WERI-Rb-1 (cell line): ENCODE measurements at regions not wholly inside any gene's neighbourhood (a gene's known extent, or its start where the extent isn't known, plus 50 kb on each side); places are given as distances from the start of the nearest gene placed in this dataset.
A peak's percentile ranks its signal among the peaks of the same experiment; 100 is the strongest.

Experiments used
- DNase-seq: peaks from one replicate; pipeline ENCODE4 v3.0.0-alpha.2; 2020
- H3K27ac ChIP-seq: fragments of 250-450 bp; sonication (Bioruptor Pico); 2 replicates; pipeline ENCODE4 v1.5.1; 2020; ENCODE audit warnings: mild to moderate bottlenecking, moderate library complexity
- H3K27me3 ChIP-seq: fragments of 250-450 bp; sonication (Bioruptor Pico); 2 replicates; pipeline ENCODE4 v1.5.1; 2021; ENCODE audit warnings: mild to moderate bottlenecking, low read depth, moderate library complexity; ENCODE audit not compliant: insufficient read depth, severe bottlenecking
- H3K36me3 ChIP-seq: fragments of 250-450 bp; sonication (Bioruptor Pico); 2 replicates; pipeline ENCODE4 v1.5.1; 2020; ENCODE audit warnings: mild to moderate bottlenecking, moderate library complexity
- H3K4me3 ChIP-seq: 2 replicates; pipeline ENCODE4 v1.5.1; 2011; ENCODE audit warnings: low read depth, mild to moderate bottlenecking, control low read depth, low read length
- H3K9me3 ChIP-seq: fragments of 250-450 bp; sonication (Bioruptor Pico); 2 replicates; pipeline ENCODE4 v1.5.1; 2021; ENCODE audit warnings: mild to moderate bottlenecking, moderate library complexity; ENCODE audit not compliant: severe bottlenecking
- CTCF ChIP-seq: IDR thresholded peaks from 2 replicates; pipeline ENCODE4 v1.5.1; 2011; ENCODE audit warnings: low read depth, mild to moderate bottlenecking, control low read depth, inconsistent platforms, low read length

- TF ChIP-seq CTCF = no peak
- DNase-seq = no peak
- Histone ChIP-seq H3K9me3 (no peaks in the 10 kb centered on the region), H3K27me3 (no peaks in the 10 kb centered on the region), H3K4me3 (no peak overlapping the region), H3K36me3 (no peaks in the 10 kb centered on the region), H3K27ac (no peak overlapping the region)
Measured at GRCh38 chr5:103667068-103667467, 104.5 kb upstream of the NUDT12 start.

DNA sequence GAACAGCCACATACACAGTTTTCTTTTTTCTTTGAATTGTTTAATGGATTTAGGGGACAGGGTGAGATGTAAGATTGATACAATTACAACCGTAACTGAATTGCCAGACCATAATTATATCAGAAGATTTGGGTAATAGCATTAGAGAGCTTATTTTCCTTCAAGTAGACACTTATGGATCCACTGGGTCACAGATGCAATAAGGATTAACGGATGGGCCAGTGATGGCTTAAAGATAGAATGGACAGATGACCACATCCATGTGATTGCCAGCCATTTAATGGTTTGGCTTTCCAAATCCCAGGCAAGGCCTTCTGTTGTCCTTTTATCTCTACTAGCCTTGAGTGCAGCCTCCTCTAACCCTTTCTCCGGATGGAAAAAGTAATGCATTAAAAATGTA, 94.7 kb upstream of the NUDT12 start:
- Histone ChIP-seq H3K27ac (peak overlapping the region; percentile 43), H3K36me3 (no peaks in the 10 kb centered on the region), H3K9me3 (no peaks in the 10 kb centered on the region), H3K27me3 (no peaks in the 10 kb centered on the region), H3K4me3 (no peak overlapping the region)
- DNase-seq = peak; percentile 60
- TF ChIP-seq CTCF = no peak

- H3K36me3 ChIP-seq = no peaks in the 10 kb centered on the region
- no peaks in the 10 kb centered on the region for H3K27me3 ChIP-seq
- DNase-seq = no peak
- no peaks in the 10 kb centered on the region for H3K9me3 ChIP-seq
- H3K4me3 ChIP-seq = no peak overlapping the region
- H3K27ac ChIP-seq = no peak overlapping the region
- no peak for TF ChIP-seq CTCF
Measured at GRCh38 chr5:103648086-103648485, 85.5 kb upstream of the NUDT12 start.

DNA sequence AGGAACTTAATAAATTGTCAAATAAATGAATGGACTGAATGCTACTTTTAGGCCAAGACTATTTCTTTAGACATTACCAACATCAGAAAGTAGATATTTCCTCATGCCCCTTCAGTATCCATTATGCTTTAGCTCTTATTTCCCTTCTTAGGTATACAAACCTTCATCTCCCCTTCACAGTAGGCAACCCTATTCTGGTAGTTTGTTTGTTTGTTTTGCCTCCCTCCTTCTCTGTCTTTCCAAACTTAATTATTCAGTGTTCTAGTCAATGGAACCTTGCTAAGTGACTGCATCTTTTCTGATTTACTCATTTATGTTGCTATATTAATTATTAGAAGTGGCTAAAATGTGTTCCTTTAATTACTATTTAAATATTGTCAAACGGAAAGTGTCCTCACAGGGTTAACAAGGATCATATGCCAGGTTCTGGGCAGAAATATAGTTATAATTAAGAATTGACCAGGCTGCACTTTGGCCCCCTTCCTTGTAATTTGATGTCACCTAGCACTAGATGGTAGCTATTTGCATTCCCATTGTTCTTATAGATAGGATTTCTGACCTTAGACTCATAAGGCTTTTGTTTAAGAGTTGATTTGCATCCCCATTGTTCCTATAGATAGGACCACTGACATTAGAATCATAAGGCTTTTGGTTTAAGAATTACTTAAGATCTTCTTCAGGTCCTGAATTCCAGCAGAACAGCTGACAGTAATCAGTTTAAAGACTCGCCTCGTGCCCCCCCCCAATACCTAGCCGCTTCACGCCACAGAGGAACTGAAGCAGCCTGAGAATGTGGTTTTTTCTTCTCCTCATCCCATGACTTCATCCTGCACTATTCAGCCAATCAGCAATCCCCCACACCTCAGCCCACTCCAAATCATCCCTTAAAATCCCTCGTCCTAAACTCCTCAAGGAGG, 84.4 kb upstream of the NUDT12 start:
- no peak for DNase-seq
- no peak overlapping the region for H3K27ac ChIP-seq
- H3K9me3 ChIP-seq = no peaks in the 10 kb centered on the region
- H3K27me3 ChIP-seq = no peaks in the 10 kb centered on the region
- no peak for TF ChIP-seq CTCF
- H3K4me3 ChIP-seq = no peak overlapping the region
- H3K36me3 ChIP-seq = no peaks in the 10 kb centered on the region

- Histone ChIP-seq H3K36me3 (no peaks in the 10 kb centered on the region), H3K4me3 (no peak overlapping the region), H3K27me3 (no peaks in the 10 kb centered on the region), H3K27ac (no peak overlapping the region), H3K9me3 (no peaks in the 10 kb centered on the region)
- no peak for DNase-seq
- TF ChIP-seq CTCF = no peak
Measured at GRCh38 chr5:103645816-103646215, 83.2 kb upstream of the NUDT12 start.

DNA sequence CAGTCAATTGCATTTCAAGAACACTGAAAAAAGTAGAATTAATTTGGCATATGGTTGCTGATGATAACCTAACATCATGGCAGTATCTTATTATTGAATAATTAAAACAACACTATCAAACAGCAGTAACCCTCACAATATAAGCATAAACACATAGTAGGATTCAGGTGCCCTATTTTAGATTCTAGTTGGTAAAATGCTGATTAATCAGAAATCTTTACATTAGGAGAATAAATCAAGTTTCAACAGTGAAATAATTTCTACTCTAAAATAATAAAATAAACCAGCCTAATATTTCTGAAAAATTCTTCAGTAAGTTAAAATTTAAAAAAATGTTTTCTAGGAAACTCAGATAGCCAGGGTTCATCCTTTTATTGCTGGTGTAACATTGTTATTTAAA, 76.4 kb upstream of the NUDT12 start:
- Histone ChIP-seq H3K27me3 (no peaks in the 10 kb centered on the region), H3K36me3 (no peaks in the 10 kb centered on the region), H3K27ac (no peak overlapping the region), H3K9me3 (no peaks in the 10 kb centered on the region), H3K4me3 (no peak overlapping the region)
- no peak for DNase-seq
- no peak for TF ChIP-seq CTCF
